NCI-H510A (cell line): ENCODE measurements at regions not wholly inside any gene's neighbourhood (a gene's known extent, or its start where the extent isn't known, plus 50 kb on each side); places are given as distances from the start of the nearest gene placed in this dataset.
"Not testable (repeated sequence)": the region's sequence is repeated elsewhere in the genome, so short reads cannot be mapped to it uniquely, and the experiment has no call there.

Experiments used
- DNase-seq: peaks from one replicate; lab custom pipeline; 2025; lab: John Stamatoyannopoulos, UW

DNA sequence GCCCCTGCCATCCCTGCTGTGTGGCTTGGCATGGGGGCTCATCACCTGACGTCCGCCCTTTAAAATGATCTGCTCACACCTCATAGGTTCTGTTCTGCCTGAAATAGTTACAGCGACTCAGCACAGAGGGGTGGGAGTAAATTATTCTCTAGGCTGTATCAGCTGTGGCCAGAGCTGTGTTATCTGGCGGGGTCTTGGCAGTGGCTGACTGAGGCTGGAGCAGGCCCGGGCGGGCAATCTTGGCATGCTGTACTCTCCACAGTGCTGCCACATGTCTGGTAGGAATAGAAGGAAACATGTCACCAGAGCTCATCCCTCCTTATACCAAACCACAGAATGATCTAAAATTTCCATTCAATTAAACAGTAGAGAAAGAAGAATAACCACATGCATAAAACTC lies 499.9 kb upstream of the LMCD1 start:
- no peak for DNase-seq

DNA sequence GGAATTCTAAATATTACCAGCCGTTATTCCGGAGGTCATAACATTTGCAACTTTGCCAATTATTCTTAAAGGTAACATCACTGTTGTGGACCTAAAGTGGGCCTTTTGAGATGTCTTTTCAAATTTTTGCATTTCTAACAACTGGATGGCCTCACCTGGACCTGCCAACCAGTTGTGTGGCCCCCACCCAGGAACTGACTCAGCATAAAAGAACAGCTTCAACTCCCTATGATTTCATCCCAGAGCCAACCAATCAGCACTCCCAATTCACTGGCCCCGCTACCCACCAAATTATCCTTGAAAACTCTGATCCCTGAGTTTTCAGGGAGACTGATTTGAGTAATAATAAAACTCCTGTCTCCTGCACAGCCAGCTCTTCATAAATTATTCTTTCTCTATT lies 489.7 kb upstream of the LMCD1 start:
- DNase-seq: no peak

DNA sequence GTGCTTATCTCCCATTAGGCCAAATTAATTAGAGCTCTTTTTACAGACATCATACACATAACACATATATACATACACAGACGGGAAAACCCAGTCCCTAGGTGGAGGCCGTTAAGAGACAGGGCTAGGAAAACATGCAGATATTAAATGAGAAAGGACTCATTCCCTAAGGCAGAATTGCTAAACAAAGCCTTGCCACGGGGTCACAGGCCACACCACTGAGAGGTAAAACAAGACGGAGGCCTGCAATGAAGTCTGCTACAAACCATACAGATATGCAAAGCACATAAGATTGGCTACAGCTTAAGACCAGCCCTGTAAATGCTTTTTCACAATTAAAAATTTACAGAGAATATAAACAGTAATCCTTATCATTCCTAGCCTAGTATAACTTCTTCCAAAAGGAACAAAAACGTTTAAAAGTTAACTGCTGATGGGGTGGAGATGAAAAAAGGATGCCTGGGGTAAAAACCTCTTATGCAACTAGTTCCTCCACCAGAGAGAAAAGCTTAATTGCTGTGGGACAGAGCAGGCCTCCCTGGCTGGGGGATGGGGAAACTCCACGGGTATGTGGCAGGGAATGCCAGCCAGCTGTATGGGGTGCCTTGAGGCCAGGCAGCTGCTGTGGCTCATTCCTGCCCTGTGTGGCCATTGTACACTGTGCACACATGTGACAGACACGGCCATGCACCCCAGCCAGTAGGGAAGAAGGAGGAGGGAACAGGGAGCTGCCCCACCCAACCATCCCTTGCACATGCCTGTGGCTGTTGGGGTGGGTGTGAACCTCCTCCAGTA lies 481.4 kb upstream of the LMCD1 start:
- DNase-seq: no peak

DNA sequence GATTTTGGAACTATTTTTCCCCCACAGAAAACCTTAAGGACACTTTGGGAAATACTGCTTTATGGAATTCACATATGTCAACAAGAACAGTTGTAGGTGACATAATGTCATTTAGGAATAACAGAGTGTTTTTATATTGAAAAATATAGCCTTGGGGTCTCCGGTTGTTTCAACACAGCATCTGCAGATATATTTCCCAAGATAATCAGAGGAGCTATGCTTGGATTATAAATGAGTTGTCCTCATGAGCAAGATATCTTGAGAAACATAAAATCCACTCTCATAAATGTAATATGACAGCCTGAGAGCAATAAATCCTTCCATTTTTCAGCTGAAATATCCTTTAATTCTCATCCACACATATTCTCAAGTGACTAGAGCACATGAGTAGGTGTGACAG lies 473.7 kb upstream of the LMCD1 start:
- DNase-seq: no peak

DNA sequence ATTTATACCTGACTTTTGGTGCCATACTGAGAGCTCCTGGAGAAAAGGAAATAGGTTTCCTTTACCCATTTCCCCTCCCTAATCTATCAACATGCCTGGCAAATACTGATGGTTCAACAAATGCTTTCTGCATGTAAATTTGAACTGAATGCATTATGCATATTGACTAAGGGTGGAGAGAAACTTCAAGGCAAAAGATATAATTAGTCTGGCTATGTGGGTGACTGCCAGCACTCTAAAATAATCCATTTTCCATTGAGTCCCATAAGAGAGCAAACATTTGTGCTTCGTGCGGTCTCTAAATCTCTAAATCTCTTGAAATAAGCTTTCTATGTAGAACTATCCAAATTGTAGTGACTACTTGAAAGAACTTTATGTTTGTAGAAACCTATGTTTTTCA lies 451.3 kb upstream of the LMCD1 start:
- no peak for DNase-seq

DNA sequence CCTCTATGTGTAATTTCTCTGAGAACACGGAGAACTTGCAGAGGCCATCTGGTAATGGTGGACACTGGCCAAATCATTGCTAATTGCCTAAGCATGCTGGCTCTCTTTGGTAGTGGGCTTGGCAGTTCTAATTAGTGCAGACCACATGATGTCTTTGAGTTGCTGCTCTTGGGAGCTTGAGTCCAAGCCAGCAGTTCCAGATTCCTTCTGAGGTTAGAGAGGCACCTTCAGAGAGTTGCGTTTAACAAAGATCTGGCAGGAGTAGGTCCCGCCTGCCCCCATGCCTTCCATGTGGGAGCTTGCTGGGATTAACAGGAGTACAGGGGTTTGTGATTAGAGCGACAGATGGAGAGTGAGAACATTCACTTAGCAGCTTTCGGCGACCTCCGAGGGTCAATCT lies 449.0 kb upstream of the LMCD1 start:
- no peak for DNase-seq

DNA sequence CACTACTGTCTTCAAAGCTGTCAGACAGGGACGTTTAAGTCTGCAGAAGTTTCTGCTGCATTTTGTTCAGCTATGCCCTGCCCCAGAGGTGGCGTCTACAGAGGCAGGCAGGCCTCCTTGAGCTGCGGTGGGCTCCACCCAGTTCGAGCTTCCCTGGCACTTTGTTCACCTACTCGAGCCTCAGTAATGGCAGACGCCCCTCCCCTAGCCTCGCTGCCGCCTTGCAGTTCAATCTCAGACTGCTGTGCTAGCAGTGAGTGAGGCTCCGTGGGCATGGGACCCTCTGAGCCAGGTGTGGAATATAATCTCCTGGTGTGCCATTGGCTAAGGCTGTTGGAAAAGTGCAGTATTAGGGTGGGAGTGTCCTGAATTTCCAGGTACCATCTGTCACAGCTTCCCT lies 433.5 kb upstream of the LMCD1 start:
- DNase-seq: not testable (repeated sequence)

DNA sequence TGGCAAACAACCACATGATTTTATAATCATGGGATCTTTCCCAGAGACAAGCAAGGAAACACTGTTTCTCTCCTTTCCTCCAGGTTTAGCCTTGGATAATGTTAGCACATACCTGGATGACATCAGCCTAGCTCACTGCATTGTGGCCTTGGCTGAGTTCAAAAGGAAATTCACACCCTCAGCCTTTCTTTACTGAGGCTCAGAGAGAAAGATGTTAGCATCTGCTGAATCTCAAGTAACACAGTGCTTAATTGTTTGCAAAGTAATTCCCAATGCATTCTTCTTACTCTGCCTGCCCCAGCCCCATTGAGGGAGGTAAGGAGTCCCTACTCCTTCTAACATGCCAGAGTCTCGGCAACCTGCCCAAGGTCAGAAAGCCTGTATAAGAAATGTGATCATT lies 432.2 kb upstream of the LMCD1 start:
- DNase-seq: no peak

DNA sequence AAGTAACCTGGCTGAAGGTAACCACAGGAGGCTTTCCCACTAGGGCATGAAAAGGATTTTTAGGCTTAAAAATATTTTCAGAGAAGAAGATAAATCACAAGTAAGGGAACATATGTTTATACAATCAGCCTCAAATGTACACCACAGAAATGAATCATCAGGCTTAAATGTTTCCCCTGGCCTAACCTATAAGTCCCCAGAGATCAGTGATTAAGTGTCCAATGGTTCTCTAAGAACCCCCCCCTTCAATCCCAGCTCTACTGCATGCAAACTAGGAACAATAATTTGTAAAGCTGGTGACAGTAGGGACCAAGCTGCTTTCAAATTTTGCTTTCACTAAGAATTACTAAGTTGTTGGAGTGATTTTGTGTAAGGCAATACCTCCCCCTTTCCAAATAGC lies 431.6 kb upstream of the LMCD1 start:
- DNase-seq: no peak

DNA sequence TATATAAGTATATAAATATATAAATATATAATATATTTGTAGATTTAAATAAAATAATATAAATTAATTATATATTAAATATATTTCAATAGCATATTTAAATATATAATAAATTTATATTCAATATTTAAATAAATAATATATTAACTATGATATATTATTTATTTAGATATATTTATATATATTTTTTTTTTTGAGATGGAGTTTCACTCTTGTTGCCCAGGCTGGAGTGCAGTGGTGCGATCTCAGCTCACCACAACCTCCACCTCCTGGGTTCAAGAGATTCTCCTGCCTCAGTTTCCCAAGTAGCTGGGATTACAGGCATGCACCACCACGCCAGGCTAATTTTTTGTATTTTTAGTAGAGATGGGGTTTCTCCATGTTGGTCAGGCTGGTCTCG lies 426.9 kb upstream of the LMCD1 start:
- not testable (repeated sequence) for DNase-seq

DNA sequence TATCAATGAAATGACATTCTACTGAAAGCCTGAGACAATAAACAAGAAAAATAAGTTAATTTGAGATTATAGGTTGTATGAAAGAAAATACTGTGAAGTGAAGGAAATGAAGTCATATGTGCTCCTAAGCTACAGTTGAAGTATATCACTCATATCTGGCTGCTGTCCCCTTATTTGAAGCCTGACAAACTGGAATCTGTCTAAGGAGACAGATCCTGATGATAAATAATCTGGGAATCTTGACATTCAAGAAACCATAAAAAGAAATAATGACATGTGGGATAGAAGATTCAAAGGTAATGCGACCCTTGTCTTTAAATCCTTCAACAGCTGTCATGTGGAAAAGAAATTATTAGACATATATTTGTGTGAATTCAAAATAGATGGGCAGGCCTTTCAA lies 424.5 kb upstream of the LMCD1 start:
- DNase-seq: no peak

DNA sequence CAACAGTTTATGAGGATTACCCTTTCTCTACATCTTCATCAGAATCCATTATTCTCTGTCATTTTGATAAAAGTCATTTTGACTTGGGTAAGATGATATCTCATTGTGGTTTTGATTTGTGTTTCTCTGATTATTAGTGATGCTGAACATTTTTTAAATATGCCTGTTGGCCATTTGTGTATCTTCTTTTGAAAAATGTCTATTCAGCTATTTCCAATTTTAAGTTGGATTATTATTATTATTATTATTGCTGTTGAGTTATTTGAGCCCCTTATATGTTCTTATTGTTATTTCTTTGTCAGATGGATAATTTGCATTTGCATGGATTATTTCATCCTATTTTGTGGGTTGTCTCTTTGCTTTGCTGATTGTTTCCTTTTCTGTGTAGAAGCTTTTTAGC lies 421.2 kb upstream of the LMCD1 start:
- no peak for DNase-seq

DNA sequence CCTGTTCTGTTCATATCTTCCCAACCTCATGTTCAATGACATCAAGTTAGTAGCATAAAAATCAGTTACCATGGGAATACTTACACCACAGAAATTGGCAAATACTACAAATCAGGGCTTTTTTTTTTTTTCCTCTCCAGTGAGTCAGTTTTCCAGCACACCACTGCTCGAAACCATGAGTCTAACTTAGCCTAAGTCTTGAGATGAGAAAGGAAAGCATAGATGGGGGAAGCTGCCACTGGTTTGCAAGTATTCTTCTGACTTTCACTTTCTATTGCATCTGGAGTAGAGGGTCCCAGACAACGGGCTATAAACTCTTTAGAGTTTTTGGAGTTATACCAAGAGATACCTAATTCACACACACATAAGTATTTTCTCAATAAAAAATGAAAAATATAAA lies 416.1 kb upstream of the LMCD1 start:
- no peak for DNase-seq

DNA sequence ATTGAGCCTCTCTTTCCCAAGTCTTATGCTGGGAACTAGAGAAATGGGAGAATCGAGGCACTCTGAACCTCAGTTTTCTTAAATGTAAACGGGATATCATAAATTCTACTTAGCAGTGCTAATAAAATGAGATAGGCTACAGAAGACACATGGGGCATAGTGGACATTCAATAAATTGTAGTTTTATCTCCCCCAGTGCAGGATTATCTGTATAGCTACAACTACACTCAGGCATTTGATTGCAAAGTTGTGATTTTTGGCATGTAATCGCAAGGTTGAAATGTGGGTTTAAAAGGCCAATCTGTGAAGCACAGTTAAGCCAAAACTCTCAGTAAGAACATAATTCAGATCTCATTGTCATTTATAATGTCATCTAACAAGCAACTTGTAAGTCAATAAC lies 413.7 kb upstream of the LMCD1 start:
- no peak for DNase-seq

DNA sequence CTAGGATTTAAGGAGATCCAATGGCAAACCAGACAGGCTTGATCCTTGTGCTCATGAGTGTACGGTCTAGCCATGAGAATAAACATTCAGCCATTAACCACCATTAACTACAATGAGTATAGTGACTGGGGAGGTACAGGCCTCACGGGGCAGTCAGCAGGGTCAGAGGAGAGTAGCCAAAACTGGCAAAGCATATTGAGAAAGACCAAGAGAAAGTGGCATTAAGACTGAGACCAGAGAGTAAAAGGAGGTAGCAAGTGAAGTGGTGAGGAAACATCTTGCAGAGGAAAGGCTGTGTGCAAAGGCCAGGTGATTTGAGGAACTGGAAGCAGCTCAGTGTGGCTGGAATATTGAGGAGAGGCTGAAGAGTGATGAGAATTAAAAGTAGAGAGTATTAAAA lies 407.2 kb upstream of the LMCD1 start:
- no peak for DNase-seq

DNA sequence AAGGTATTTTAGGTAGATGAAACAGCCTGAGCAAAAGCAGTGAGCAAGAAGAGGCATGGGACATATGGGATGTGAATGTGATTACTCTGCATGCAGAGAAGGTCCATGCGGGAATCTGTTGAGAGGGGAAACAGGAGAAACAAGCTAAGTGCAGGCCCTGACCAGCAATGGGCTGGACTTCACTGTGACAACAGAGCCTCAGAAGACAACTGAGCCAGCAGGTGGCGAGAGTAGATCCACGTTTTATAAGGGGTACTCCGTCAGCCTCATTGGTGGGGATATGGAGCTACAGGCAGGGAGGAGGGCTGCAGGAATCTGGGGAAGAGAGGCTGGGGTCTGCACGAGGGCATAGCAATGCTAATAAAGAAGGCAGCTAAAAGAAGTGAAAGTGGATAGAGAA lies 405.9 kb upstream of the LMCD1 start:
- no peak for DNase-seq

DNA sequence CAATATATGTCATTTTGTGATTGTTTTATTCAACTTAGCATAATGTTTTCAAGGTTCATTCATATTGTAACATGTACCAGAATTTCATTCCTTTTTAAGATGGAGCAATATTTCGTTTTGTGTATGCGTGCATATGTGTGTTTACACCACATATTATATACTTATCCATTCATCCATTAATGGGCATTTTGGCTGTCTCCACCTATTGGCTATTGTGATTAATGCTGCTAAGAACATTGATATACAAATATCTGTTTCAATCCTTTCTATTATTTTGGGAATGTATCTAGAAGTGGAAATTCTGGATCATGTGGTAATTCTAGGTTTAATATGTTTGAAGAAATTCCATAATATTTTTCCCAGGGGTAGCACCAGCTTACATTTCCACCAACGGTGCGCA lies 403.9 kb upstream of the LMCD1 start:
- DNase-seq: no peak

DNA sequence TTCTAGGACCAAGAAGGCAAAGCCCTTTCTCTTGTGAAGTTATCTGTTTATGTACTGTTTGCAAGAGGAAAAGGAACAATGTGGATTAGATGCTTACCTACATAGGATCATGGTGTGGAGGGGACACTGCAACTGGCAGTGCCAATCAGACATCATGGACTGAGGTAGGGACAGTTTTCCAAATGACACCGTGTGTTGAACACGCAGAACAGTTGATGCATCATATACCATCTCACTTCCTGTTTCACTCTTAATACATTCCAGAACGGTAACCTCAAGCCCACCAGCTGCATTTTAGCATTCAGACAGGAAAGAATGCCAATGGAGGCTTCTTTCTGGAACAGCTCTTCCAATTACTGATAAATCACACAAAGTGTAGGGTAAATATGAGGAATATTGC lies 397.7 kb upstream of the LMCD1 start:
- no peak for DNase-seq

DNA sequence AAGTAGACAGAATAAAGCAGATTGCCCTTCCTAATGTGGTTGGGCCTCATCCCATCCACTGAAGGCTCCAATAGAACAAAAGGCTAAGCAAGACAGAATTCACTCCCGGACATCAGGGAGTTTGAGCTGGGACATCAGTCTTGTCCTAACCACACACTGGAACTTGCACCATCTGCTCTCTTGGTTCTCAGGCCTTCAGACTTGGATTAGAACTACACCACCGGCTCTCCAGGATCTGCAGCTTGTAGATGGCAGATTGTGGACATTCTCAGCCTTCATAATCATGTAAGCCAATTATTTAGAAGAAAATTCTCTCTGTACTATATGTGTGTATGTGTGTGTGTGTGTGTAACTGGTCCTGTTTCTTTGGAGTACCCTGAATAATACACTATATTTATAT lies 394.7 kb upstream of the LMCD1 start:
- DNase-seq: no peak

DNA sequence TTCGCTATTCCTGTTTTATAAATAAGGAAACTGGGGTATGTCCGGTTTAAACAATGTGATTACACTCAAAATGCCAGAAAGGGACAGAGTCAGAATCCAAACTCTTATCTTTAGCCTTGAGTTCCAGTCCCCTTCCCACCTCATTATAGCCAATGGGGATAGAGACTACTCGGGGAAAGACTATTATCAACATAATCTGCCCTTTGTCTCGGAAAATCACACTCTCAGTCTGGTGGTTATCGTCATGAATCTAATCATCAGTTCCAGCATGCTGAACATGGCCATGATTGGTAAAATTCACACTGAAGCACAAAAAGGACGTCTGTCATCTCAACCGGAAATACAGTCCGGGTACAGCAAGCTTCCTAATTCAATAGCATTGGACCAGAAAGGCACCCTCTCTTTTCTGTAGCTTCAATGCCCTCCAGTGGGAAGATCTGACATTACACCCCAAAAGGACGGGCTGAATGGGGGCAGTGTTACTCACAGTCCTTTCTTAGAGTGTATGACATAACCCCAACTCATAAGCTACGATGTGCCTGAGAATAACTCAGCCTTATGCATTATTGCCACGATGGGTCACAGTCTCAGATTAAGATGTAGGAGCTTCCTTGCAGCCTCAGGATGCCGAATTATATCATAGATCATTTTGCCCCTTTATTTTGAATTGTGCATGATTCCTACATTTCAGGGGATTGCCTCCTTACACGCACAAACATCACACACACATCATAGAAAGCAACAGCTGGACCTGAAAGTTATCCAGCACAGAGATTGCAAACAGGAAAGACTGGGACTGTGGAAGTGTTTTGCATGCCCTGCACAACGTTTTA lies 390.4 kb upstream of the LMCD1 start:
- no peak for DNase-seq

DNA sequence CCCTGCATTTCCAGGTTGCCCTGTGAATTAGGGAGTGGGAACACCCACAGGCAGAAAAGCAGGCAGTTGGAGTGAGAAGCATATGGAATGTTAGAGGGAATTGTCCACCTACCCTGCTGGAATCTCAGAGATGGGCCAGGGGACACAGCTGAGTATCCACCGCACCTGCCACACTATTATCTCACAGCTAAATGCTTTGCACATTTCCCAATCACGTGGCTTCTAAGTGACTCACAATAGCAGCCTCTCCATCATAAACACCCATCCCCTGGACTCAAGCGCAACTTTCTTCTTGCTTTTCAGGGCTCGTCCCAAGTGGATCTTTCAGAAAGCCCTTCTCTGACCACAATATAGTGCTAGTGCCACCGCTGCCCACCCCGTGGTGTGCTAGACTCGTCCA lies 389.0 kb upstream of the LMCD1 start:
- DNase-seq: no peak

DNA sequence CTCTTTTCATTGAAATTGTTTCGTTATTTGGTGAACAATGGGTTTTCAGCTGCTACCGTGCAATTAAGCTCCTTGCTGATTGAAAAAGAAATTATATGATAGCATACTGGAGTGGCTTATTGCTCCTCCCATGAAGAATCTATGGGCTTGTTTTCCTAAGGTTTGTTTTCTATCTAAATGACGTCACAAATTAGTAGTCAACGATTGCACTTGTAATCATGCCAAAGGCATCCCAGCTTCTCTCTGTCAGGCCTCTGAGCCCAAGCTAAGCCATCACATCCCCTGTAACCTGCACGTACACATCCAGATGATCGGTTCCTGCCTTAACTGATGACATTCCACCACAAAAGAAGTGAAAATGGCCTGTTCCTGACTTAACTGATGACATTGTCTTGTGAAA lies 388.0 kb upstream of the LMCD1 start:
- DNase-seq: no peak

DNA sequence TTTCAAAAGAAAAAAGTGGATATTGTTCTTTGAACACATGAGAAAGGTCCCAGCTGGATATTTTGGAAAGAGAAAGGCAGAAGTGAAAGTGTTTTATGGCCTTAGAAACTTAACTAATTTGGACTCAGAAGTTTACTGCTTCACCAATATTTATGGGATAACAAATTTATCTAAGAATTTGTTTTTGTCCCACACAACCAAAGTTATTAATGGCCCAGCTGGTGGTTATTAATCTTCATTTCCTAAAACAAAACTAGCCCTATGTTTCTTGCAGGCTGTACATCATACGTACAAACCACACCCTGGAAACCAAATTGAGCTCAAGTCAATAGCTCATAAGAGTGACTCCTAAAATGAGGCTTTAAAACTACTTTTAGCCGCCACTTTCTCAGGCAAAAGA lies 372.9 kb upstream of the LMCD1 start:
- DNase-seq: no peak

DNA sequence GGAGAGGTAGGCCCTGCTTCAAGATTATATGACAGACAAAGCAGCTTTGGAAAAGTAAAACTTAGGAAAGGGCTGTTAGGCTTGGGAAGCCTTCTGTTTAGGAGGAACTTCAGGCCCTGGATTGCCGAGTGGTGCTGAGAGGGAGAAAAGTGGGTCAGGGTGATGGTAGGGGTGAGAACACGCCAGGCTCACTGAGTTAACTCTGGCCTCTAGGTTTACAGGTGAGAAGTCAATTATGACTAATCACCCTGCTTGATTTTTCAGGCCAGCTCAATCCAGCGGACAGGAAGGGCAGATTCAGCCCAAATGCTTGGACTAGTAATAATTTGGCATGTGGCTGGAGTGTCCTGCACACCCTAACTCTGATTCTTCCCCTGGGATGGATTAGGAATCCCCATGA lies 365.1 kb upstream of the LMCD1 start:
- no peak for DNase-seq
